CD14-positive monocyte (primary cell): ENCODE measurements at regions not wholly inside any gene's neighbourhood (a gene's known extent, or its start where the extent isn't known, plus 50 kb on each side); places are given as distances from the start of the nearest gene placed in this dataset.
A peak's percentile ranks its signal among the peaks of the same experiment; 100 is the strongest.

ENCODE experiments used
- DNase-seq, 3 donors: peaks; one replicate each; pipeline ENCODE4 v3.0.0-alpha.2; 2011 to 2022
- H2AFZ ChIP-seq: 2 replicates; pipeline ENCODE4 v1.6.0; 2012; ENCODE audit warnings: mild to moderate bottlenecking, low read depth, low read length, inconsistent platforms; ENCODE audit not compliant: insufficient read depth, poor library complexity, severe bottlenecking
- H3K27ac ChIP-seq, 2 donors: 1 replicate in 1 of 2; 2 replicates in 1 of 2; pipeline ENCODE4 v1.5.1; 2012 to 2013; ENCODE audit warnings: low read length in 2 of 2, control low read depth in 1 of 2, inconsistent platforms in 1 of 2, low read depth in 1 of 2, mild to moderate bottlenecking in 1 of 2
- H3K27me3 ChIP-seq, 2 donors: one replicate each; pipeline versions ENCODE4 v1.6.0 to v1.6.1; 2011 to 2013; ENCODE audit warnings: low read length in 2 of 2; ENCODE audit not compliant: control insufficient read depth in 2 of 2, insufficient read depth in 2 of 2
- H3K36me3 ChIP-seq, 2 donors: replicated peaks in 1 of 2; 1 replicate in 1 of 2; 2 replicates in 1 of 2; pipeline versions ENCODE4 v1.5.1 to v1.6.1; 2012 to 2013; ENCODE audit warnings: low read length in 2 of 2, control low read depth in 1 of 2, inconsistent platforms in 1 of 2, mild to moderate bottlenecking in 1 of 2; ENCODE audit not compliant: insufficient read depth in 2 of 2, control insufficient read depth in 1 of 2
- H3K4me1 ChIP-seq, 2 donors: 1 replicate in 1 of 2; 2 replicates in 1 of 2; pipeline versions ENCODE4 v1.5.1 to v1.6.1; 2012 to 2013; ENCODE audit warnings: low read length in 2 of 2, control low read depth in 1 of 2, inconsistent platforms in 1 of 2, mild to moderate bottlenecking in 1 of 2, moderate library complexity in 1 of 2; ENCODE audit not compliant: insufficient read depth in 2 of 2, control insufficient read depth in 1 of 2
- H3K4me2 ChIP-seq: replicated peaks from 2 replicates; pipeline ENCODE3; 2012; ENCODE audit warnings: low read length, moderate library complexity, mild to moderate bottlenecking; ENCODE audit not compliant: poor library complexity, severe bottlenecking; ENCODE audit errors: extremely low read depth
- H3K4me3 ChIP-seq, 3 experiments: fragments of 200-600 bp in 1 of 3; sonication (generic) in 1 of 3; replicated peaks in 1 of 3; 1 replicate in 2 of 3; 2 replicates in 1 of 3; pipeline ENCODE4 v1.5.1; 2011 to 2013; ENCODE audit warnings: low read length in 3 of 3, mild to moderate bottlenecking in 3 of 3, control low read depth in 2 of 3, low read depth in 2 of 3, inconsistent platforms in 1 of 3, moderate library complexity in 1 of 3
- H3K79me2 ChIP-seq: 2 replicates; pipeline ENCODE4 v1.6.0; 2012; ENCODE audit warnings: mild to moderate bottlenecking, control low read depth, inconsistent platforms, low read length, moderate library complexity; ENCODE audit not compliant: insufficient read depth
- H3K9ac ChIP-seq: 2 replicates; pipeline ENCODE4 v1.6.0; 2017; ENCODE audit warnings: low read length, mild to moderate bottlenecking; ENCODE audit not compliant: insufficient read depth, poor library complexity, severe bottlenecking
- H3K9me3 ChIP-seq, 2 donors: replicated peaks in 1 of 2; 1 replicate in 1 of 2; 2 replicates in 1 of 2; pipeline versions ENCODE4 v1.5.1 to v1.6.1; 2012 to 2013; ENCODE audit warnings: low read length in 2 of 2, control low read depth in 1 of 2; ENCODE audit not compliant: control insufficient read depth in 1 of 2, insufficient read depth in 1 of 2
- H4K20me1 ChIP-seq: 2 replicates; pipeline ENCODE4 v1.6.0; 2012; ENCODE audit warnings: mild to moderate bottlenecking, low read length, control low read depth, moderate library complexity; ENCODE audit not compliant: insufficient read depth
- H3K27ac Mint-ChIP-seq, 7 donors: one replicate each; pipeline ENCODE4 v1.8.0; 2020; ENCODE audit warnings: mild to moderate bottlenecking in 7 of 7, mixed read lengths in 7 of 7, moderate library complexity in 6 of 7, inconsistent platforms in 2 of 7
- H3K27me3 Mint-ChIP-seq, 3 donors: one replicate each; pipeline ENCODE4 v1.8.0; 2021 to 2022; ENCODE audit warnings: low read depth in 3 of 3, mild to moderate bottlenecking in 3 of 3, mixed read lengths in 3 of 3, moderate library complexity in 3 of 3, inconsistent platforms in 1 of 3
- H3K36me3 Mint-ChIP-seq, 2 donors: one replicate each; pipeline ENCODE4 v1.8.0; 2020; ENCODE audit warnings: mixed read lengths in 2 of 2, inconsistent platforms in 1 of 2, mild to moderate bottlenecking in 1 of 2
- H3K4me1 Mint-ChIP-seq: one replicate; pipeline ENCODE4 v1.8.0; 2020; ENCODE audit warnings: mild to moderate bottlenecking, mixed read lengths
- H3K4me3 Mint-ChIP-seq, 2 donors: one replicate each; pipeline ENCODE4 v1.8.0; 2020; ENCODE audit warnings: mild to moderate bottlenecking in 2 of 2, mixed read lengths in 2 of 2, moderate library complexity in 1 of 2
- H3K9me3 Mint-ChIP-seq, 7 donors: one replicate each; pipeline ENCODE4 v1.8.0; 2020 to 2022; ENCODE audit warnings: mixed read lengths in 7 of 7, mild to moderate bottlenecking in 6 of 7, moderate library complexity in 6 of 7, inconsistent platforms in 2 of 7
- CTCF ChIP-seq: fragments of 200-600 bp; IDR thresholded peaks from one replicate; pipeline ENCODE4 v1.8.0; 2022; ENCODE audit warnings: antibody characterized with exemption, mild to moderate bottlenecking
- WGBS: methylation state at CpG from one replicate; pipeline ENCODE4 v1.1.5; 2013; ENCODE audit warnings: missing lambda C conversion rate; ENCODE audit not compliant: insufficient coverage; 5-methylcytosine and 5-hydroxymethylcytosine counted together
- intact Hi-C, 2 donors: fragments of 100-400 bp; cut with micrococcal nuclease; formaldehyde crosslinking; loops; one replicate each; pipeline versions ENCODE4 v1.15.0 to v1.15.1; 2023

- H3K9me3 Mint-ChIP-seq: no peaks in the 10 kb centered on the region
- Histone ChIP-seq H3K4me1 (peaks cover 45 to 60% of the 10 kb centered on the region in 2 donors), H3K36me3 (no peaks in the 10 kb centered on the region), H4K20me1 (no peaks in the 10 kb centered on the region), H3K4me2 (no peak overlapping the region), H3K4me3 (no peak overlapping the region), H3K9ac (no peak overlapping the region), H2AFZ (no peak overlapping the region), H3K79me2 (no peaks in the 10 kb centered on the region), H3K9me3 (no peaks in the 10 kb centered on the region), H3K27me3 (no peaks in the 10 kb centered on the region), H3K27ac (no peak overlapping the region)
- H3K27ac Mint-ChIP-seq: peak overlapping the region in 1 of 7 donors; percentile 42
- TF ChIP-seq CTCF: no peak
- peaks cover 54% of the 10 kb centered on the region for H3K4me1 Mint-ChIP-seq
- H3K36me3 Mint-ChIP-seq: peaks cover 0 to 5% of the 10 kb centered on the region in 2 donors
- no peak for DNase-seq
- H3K4me3 Mint-ChIP-seq: no peak overlapping the region
- WGBS: 94% methylated on average over 6 of the region's 15 CpGs
- H3K27me3 Mint-ChIP-seq: peaks cover 0 to 4% (median 0%) of the 10 kb centered on the region in 3 donors
- intact Hi-C loops: loop anchor here in 1 of 2 donors (5.0 kb wide), 1 partner anchor 53 kb away; no protein-coding TSS in a partner anchor
Observed at GRCh38 chr7:140238778-140239652, 62.2 kb upstream of the KDM7A start.

DNA sequence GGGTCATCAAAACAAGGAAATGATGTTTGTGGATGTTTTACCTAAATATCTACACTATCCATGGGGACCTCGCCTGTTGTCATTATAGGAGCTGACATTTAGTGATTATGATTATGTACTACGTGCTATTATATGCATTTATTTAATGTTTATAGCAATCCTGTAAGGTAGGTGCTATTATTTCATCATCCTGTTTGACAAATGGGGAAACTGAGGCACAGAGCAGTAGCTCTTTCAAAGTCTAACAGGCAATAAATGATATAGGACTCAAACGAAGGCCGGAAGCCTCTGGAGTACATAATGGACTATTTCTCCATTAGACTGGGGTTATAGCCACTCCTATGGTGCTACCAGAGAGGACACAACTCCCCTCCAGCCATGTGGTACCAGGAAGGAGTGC lies 60.6 kb upstream of the KDM7A start:
- Mint-ChIP-seq H3K9me3 (no peaks in the 10 kb centered on the region), H3K4me3 (no peak overlapping the region), H3K27me3 (peaks cover 0 to 4% (median 0%) of the 10 kb centered on the region in 3 donors), H3K27ac (no peak overlapping the region), H3K36me3 (peaks cover 0 to 5% of the 10 kb centered on the region in 2 donors), H3K4me1 (peaks cover 60% of the 10 kb centered on the region)
- Histone ChIP-seq H3K27ac (no peak overlapping the region), H3K79me2 (no peaks in the 10 kb centered on the region), H3K9ac (no peak overlapping the region), H3K9me3 (no peaks in the 10 kb centered on the region), H3K4me1 (peaks cover 48 to 60% of the 10 kb centered on the region in 2 donors), H3K36me3 (no peaks in the 10 kb centered on the region), H2AFZ (no peak overlapping the region), H3K4me2 (no peak overlapping the region), H4K20me1 (no peaks in the 10 kb centered on the region), H3K4me3 (no peak overlapping the region), H3K27me3 (no peaks in the 10 kb centered on the region)
- intact Hi-C loops: loop anchor here in 1 of 2 donors (5.0 kb wide), 1 partner anchor 55 kb away; no protein-coding TSS in a partner anchor
- no peak for DNase-seq
- no CpG with 5 or more reads among the region's 4 CpGs for WGBS
- TF ChIP-seq CTCF: no peak
